ENCODE measurements at regions not wholly inside any gene's neighbourhood (a gene's known extent, or its start where the extent isn't known, plus 50 kb on each side); places are given as distances from the start of the nearest gene placed in this dataset.

GRCh38 chr5:52041842-52042241 lies 658.6 kb downstream of the ISL1 start:
- no peak overlapping the region for H3K4me3 ChIP-seq (replicated peaks in 1 of 2; ENCODE audit: low read depth in 2 of 2, low read length in 2 of 2)
- DNase-seq (ENCODE audit: low read depth in 2 of 2): no peak
- no peak for TF ChIP-seq CTCF (IDR thresholded peaks at IDR 0.05; ENCODE audit: low read depth, low read length)

GRCh38 chr5:52043137-52043536 lies 659.9 kb downstream of the ISL1 start:
- no peak for TF ChIP-seq CTCF (IDR thresholded peaks at IDR 0.05; ENCODE audit: low read depth, low read length)
- H3K4me3 ChIP-seq (replicated peaks in 1 of 2; ENCODE audit: low read depth in 2 of 2, low read length in 2 of 2): no peak overlapping the region
- DNase-seq (ENCODE audit: low read depth in 2 of 2): no peak

- no peak for DNase-seq (ENCODE audit: low read depth in 2 of 2)
- no peak overlapping the region for H3K4me3 ChIP-seq (replicated peaks in 1 of 2; ENCODE audit: low read depth in 2 of 2, low read length in 2 of 2)
- no peak for TF ChIP-seq CTCF (IDR thresholded peaks at IDR 0.05; ENCODE audit: low read depth, low read length)
Observed at GRCh38 chr5:52043543-52043942, 660.3 kb downstream of the ISL1 start.

- H3K4me3 ChIP-seq (replicated peaks in 1 of 2; ENCODE audit: low read depth in 2 of 2, low read length in 2 of 2): no peak overlapping the region
- no peak for DNase-seq (ENCODE audit: low read depth in 2 of 2)
- no peak for TF ChIP-seq CTCF (IDR thresholded peaks at IDR 0.05; ENCODE audit: low read depth, low read length)
Observed at GRCh38 chr5:52051759-52052158, 668.5 kb downstream of the ISL1 start.

GRCh38 chr5:52063186-52063585 lies 679.9 kb downstream of the ISL1 start:
- no peak overlapping the region for H3K4me3 ChIP-seq (replicated peaks in 1 of 2; ENCODE audit: low read depth in 2 of 2, low read length in 2 of 2)
- TF ChIP-seq CTCF (IDR thresholded peaks at IDR 0.05; ENCODE audit: low read depth, low read length): no peak
- no peak for DNase-seq (ENCODE audit: low read depth in 2 of 2)

GRCh38 chr5:52065182-52065581 lies 681.9 kb downstream of the ISL1 start:
- H3K4me3 ChIP-seq (replicated peaks in 1 of 2; ENCODE audit: low read depth in 2 of 2, low read length in 2 of 2): no peak overlapping the region
- TF ChIP-seq CTCF (IDR thresholded peaks at IDR 0.05; ENCODE audit: low read depth, low read length): no peak
- no peak for DNase-seq (ENCODE audit: low read depth in 2 of 2)

GRCh38 chr5:52069997-52070396 lies 686.7 kb downstream of the ISL1 start:
- TF ChIP-seq CTCF (IDR thresholded peaks at IDR 0.05; ENCODE audit: low read depth, low read length): no peak
- no peak overlapping the region for H3K4me3 ChIP-seq (replicated peaks in 1 of 2; ENCODE audit: low read depth in 2 of 2, low read length in 2 of 2)
- no peak for DNase-seq (ENCODE audit: low read depth in 2 of 2)
